Mucosa of gallbladder (tissue), 1 donor: ENCODE measurements at regions not wholly inside any gene's neighbourhood (a gene's known extent, or its start where the extent isn't known, plus 50 kb on each side); places are given as distances from the start of the nearest gene placed in this dataset.

Experiments
- DNase-seq: peaks from one replicate; pipeline ENCODE4 v3.0.0-alpha.2; 2020; ENCODE audit warnings: low spot score
- donor health status: DM: no; HTN: no; CAD: no.

- DNase-seq, result no peak
Observed at GRCh38 chrX:39601231-39602177, 496.3 kb downstream of the BCOR start.

GRCh38 chrX:39602195-39602594 is 495.6 kb downstream of the BCOR start:
- no peak for DNase-seq

- no peak for DNase-seq
Observed at GRCh38 chrX:39603230-39603629, 494.5 kb downstream of the BCOR start.

- DNase-seq, result no peak
Observed at GRCh38 chrX:39605183-39605582, 492.6 kb downstream of the BCOR start.

- DNase-seq, result no peak
Observed at GRCh38 chrX:39605866-39606265, 491.9 kb downstream of the BCOR start.

- DNase-seq, result no peak
Observed at GRCh38 chrX:39609941-39610340, 487.8 kb downstream of the BCOR start.

- DNase-seq, result no peak
Observed at GRCh38 chrX:39611468-39611867, 486.3 kb downstream of the BCOR start.

- DNase-seq, result no peak
Observed at GRCh38 chrX:39613482-39613995, 484.2 kb downstream of the BCOR start.

- DNase-seq, result no peak
Observed at GRCh38 chrX:39613997-39614679, 483.6 kb downstream of the BCOR start.

GRCh38 chrX:39614680-39614998 is 483.1 kb downstream of the BCOR start:
- no peak for DNase-seq

GRCh38 chrX:39616098-39616729 is 481.5 kb downstream of the BCOR start:
- no peak for DNase-seq

- no peak for DNase-seq
Observed at GRCh38 chrX:39616731-39617130, 481.0 kb downstream of the BCOR start.

GRCh38 chrX:39618178-39618577 is 479.6 kb downstream of the BCOR start:
- no peak for DNase-seq

GRCh38 chrX:39619182-39620009 is 478.4 kb downstream of the BCOR start:
- DNase-seq, result peak; percentile 42

- no peak for DNase-seq
Observed at GRCh38 chrX:39624166-39624565, 473.6 kb downstream of the BCOR start.

- no peak for DNase-seq
Observed at GRCh38 chrX:39625810-39626209, 471.9 kb downstream of the BCOR start.

- no peak for DNase-seq
Observed at GRCh38 chrX:39626749-39627148, 471.0 kb downstream of the BCOR start.

GRCh38 chrX:39627257-39627656 is 470.5 kb downstream of the BCOR start:
- no peak for DNase-seq

GRCh38 chrX:39629001-39629400 is 468.8 kb downstream of the BCOR start:
- DNase-seq, result no peak

- DNase-seq, result no peak
Observed at GRCh38 chrX:39630344-39630743, 467.4 kb downstream of the BCOR start.
